ENCODE measurements at regions not wholly inside any gene's neighbourhood (a gene's known extent, or its start where the extent isn't known, plus 50 kb on each side); places are given as distances from the start of the nearest gene placed in this dataset.

- TF ChIP-seq, protein P1, sequence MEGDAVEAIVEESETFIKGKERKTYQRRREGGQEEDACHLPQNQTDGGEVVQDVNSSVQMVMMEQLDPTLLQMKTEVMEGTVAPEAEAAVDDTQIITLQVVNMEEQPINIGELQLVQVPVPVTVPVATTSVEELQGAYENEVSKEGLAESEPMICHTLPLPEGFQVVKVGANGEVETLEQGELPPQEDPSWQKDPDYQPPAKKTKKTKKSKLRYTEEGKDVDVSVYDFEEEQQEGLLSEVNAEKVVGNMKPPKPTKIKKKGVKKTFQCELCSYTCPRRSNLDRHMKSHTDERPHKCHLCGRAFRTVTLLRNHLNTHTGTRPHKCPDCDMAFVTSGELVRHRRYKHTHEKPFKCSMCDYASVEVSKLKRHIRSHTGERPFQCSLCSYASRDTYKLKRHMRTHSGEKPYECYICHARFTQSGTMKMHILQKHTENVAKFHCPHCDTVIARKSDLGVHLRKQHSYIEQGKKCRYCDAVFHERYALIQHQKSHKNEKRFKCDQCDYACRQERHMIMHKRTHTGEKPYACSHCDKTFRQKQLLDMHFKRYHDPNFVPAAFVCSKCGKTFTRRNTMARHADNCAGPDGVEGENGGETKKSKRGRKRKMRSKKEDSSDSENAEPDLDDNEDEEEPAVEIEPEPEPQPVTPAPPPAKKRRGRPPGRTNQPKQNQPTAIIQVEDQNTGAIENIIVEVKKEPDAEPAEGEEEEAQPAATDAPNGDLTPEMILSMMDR (IDR thresholded peaks at IDR 0.05; ENCODE audit: unreplicated experiment): no peak
- no peaks in the 10 kb centered on the region for H3K9me3 Mint-ChIP-seq (ENCODE audit: unreplicated experiment)
- no peaks in the 10 kb centered on the region for H3K27me3 Mint-ChIP-seq (ENCODE audit: unreplicated experiment)
- H3K36me3 Mint-ChIP-seq (ENCODE audit: low read depth, unreplicated experiment): no peaks in the 10 kb centered on the region
- H3K4me1 Mint-ChIP-seq (ENCODE audit: unreplicated experiment): no peaks in the 10 kb centered on the region
- H3K27ac Mint-ChIP-seq (ENCODE audit: unreplicated experiment): no peak overlapping the region
- H3K4me3 Mint-ChIP-seq (ENCODE audit: unreplicated experiment): no peak overlapping the region
- no peak for DNase-seq (ENCODE audit: low spot score)
Measured at GRCh38 chr9:78813602-78814180, 516.8 kb downstream of the PSAT1 start.

GRCh38 chr9:78821126-78821822 is 524.3 kb downstream of the PSAT1 start:
- no peaks in the 10 kb centered on the region for H3K4me1 Mint-ChIP-seq (ENCODE audit: unreplicated experiment)
- TF ChIP-seq, protein P1 (IDR thresholded peaks at IDR 0.05; ENCODE audit: unreplicated experiment): peak; percentile 81
- H3K4me3 Mint-ChIP-seq (ENCODE audit: unreplicated experiment): no peak overlapping the region
- DNase-seq (ENCODE audit: low spot score): peak; percentile 5
- H3K27me3 Mint-ChIP-seq (ENCODE audit: unreplicated experiment): no peaks in the 10 kb centered on the region
- H3K9me3 Mint-ChIP-seq (ENCODE audit: unreplicated experiment): no peaks in the 10 kb centered on the region
- no peaks in the 10 kb centered on the region for H3K36me3 Mint-ChIP-seq (ENCODE audit: low read depth, unreplicated experiment)
- H3K27ac Mint-ChIP-seq (ENCODE audit: unreplicated experiment): no peak overlapping the region

- TF ChIP-seq, protein P1 (IDR thresholded peaks at IDR 0.05; ENCODE audit: unreplicated experiment): no peak
- Mint-ChIP-seq H3K36me3 (ENCODE audit: low read depth, unreplicated experiment) (no peaks in the 10 kb centered on the region), H3K9me3 (ENCODE audit: unreplicated experiment) (no peaks in the 10 kb centered on the region), H3K4me3 (ENCODE audit: unreplicated experiment) (no peak overlapping the region), H3K27ac (ENCODE audit: unreplicated experiment) (no peak overlapping the region), H3K27me3 (ENCODE audit: unreplicated experiment) (no peaks in the 10 kb centered on the region), H3K4me1 (ENCODE audit: unreplicated experiment) (no peaks in the 10 kb centered on the region)
- DNase-seq (ENCODE audit: low spot score): no peak
Measured at GRCh38 chr9:78826527-78826926, 529.6 kb downstream of the PSAT1 start.

- H3K4me3 Mint-ChIP-seq (ENCODE audit: unreplicated experiment): no peak overlapping the region
- DNase-seq (ENCODE audit: low spot score): no peak
- no peak overlapping the region for H3K27ac Mint-ChIP-seq (ENCODE audit: unreplicated experiment)
- no peaks in the 10 kb centered on the region for H3K4me1 Mint-ChIP-seq (ENCODE audit: unreplicated experiment)
- H3K27me3 Mint-ChIP-seq (ENCODE audit: unreplicated experiment): no peaks in the 10 kb centered on the region
- TF ChIP-seq, protein P1 (IDR thresholded peaks at IDR 0.05; ENCODE audit: unreplicated experiment): no peak
- H3K9me3 Mint-ChIP-seq (ENCODE audit: unreplicated experiment): no peaks in the 10 kb centered on the region
- no peaks in the 10 kb centered on the region for H3K36me3 Mint-ChIP-seq (ENCODE audit: low read depth, unreplicated experiment)
Measured at GRCh38 chr9:78828521-78828920, 531.6 kb downstream of the PSAT1 start.

- no peaks in the 10 kb centered on the region for H3K4me1 Mint-ChIP-seq (ENCODE audit: unreplicated experiment)
- H3K27ac Mint-ChIP-seq (ENCODE audit: unreplicated experiment): no peak overlapping the region
- no peak overlapping the region for H3K4me3 Mint-ChIP-seq (ENCODE audit: unreplicated experiment)
- H3K27me3 Mint-ChIP-seq (ENCODE audit: unreplicated experiment): no peaks in the 10 kb centered on the region
- DNase-seq (ENCODE audit: low spot score): no peak
- H3K36me3 Mint-ChIP-seq (ENCODE audit: low read depth, unreplicated experiment): no peaks in the 10 kb centered on the region
- no peaks in the 10 kb centered on the region for H3K9me3 Mint-ChIP-seq (ENCODE audit: unreplicated experiment)
- TF ChIP-seq, protein P1 (IDR thresholded peaks at IDR 0.05; ENCODE audit: unreplicated experiment): no peak
Measured at GRCh38 chr9:78830301-78830700, 533.4 kb downstream of the PSAT1 start.
